NCI-H146 (cell line): ENCODE measurements at regions not wholly inside any gene's neighbourhood (a gene's known extent, or its start where the extent isn't known, plus 50 kb on each side); places are given as distances from the start of the nearest gene placed in this dataset.
A peak's percentile ranks its signal among the peaks of the same experiment; 100 is the strongest.
"Not testable (repeated sequence)": the region's sequence is repeated elsewhere in the genome, so short reads cannot be mapped to it uniquely, and the experiment has no call there.

Experiments
- DNase-seq: peaks from one replicate; lab custom pipeline; 2025; lab: John Stamatoyannopoulos, UW

DNA sequence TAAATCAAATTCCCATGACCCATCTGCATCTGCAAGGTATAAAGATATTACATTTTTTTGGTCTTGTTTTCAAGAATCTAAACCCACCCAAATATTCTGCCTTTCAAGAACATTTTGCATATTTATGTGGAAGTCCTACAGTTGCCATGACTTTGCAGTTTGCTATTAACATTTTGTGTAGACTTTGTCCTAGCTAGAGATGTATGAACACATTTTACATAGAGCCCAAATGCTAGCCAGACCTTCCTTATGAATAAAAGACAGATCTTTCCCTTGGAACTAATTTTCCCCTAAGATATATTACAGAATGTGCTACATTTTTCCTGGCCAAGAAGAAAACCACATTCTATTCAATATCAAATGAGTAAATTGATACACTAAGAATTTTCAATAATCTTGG, 772.5 kb downstream of the KCNA4 start:
- DNase-seq, result no peak

DNA sequence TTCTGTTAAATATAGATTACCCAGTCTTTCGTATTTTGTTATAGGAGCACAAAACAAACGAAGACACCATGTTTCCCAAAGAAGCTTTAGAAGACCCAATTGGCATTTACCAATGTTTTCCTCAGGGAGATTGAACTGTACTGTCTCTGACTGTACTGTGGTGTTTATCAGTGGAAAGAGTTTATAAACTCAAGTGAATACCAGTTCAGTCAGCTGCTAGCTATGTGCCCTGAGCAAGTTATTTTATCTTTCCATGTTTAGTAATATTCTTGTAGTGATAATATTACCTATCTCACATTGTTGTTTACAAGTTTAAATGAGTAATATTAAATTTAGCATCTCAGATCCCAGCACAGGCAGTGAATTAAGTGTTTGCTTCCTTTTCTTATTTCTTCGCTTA, 773.2 kb downstream of the KCNA4 start:
- no peak for DNase-seq

DNA sequence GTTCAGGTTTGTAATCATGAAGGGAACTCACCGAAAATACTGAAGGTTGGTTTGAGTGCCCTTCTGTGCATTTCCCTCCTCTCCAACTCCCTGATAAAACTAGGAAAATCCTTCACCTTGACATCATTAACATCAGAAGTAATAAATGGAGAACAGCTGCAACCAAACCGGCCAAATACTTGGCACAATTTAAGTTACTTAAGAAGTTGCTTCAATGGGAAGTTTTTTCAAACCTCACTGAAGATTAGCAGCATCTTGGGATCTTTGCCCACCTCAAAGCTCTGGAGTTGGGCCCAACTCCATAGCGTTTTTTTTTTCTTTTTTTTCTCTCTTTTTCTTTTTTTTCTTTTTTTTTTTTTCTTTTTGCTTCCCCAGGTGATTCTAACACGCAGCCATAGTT, 784.8 kb downstream of the KCNA4 start:
- no peak for DNase-seq

GRCh38 chr11:29231586-29231985, 785.2 kb downstream of the KCNA4 start:
- no peak for DNase-seq

- DNase-seq, result no peak
These were observed 789.0 kb downstream of the KCNA4 start for GRCh38 chr11:29227811-29228210.

- no peak for DNase-seq
These were observed 792.0 kb downstream of the KCNA4 start for GRCh38 chr11:29224739-29225384.

DNA sequence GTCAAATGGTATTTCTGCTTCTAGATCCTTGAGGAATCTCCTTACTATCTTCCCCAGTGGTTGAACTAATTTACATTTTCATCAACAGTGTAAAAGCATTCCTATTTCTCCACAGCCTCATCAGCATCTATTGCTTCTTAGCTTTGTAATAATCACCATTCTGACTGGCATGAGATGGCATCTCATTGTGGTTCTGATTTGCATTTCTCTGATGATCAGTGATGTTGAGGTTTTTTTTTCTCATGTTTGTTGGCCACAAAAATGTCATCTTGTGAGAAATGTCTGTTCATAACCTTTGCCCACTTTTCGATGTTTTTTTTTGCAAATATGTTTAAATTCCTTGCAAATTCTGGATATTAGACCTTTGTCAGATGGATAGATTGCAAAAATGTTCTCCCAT, 797.3 kb downstream of the KCNA4 start:
- DNase-seq, result not testable (repeated sequence)

- DNase-seq, result no peak
These were observed 798.9 kb downstream of the KCNA4 start for GRCh38 chr11:29217901-29218300.

DNA sequence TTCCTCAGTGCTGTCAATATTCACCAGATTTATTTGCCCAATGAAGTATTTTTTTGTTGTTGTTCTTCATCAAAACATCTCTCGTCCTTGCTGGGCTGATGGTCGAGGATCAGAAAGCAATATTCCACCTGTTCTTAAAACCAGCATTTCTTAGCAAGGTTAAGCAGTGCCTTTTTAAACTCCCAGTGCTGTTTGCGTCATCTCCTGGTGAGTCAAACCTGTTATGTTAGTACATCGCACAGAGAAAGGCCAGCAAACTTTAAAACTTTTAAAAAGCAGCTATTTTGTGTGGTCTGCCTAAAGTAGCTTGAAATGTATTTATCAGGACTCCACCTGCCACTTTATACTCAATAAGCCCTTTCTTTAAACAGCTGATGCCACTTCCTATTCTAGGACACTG, 802.0 kb downstream of the KCNA4 start:
- DNase-seq, result no peak

GRCh38 chr11:29211202-29211601, 805.6 kb downstream of the KCNA4 start:
- DNase-seq, result no peak

GRCh38 chr11:29210426-29210825, 806.4 kb downstream of the KCNA4 start:
- DNase-seq, result no peak

GRCh38 chr11:29208117-29208516, 808.7 kb downstream of the KCNA4 start:
- no peak for DNase-seq

GRCh38 chr11:29200791-29201562, 815.9 kb downstream of the KCNA4 start:
- DNase-seq, result peak; percentile 4

DNA sequence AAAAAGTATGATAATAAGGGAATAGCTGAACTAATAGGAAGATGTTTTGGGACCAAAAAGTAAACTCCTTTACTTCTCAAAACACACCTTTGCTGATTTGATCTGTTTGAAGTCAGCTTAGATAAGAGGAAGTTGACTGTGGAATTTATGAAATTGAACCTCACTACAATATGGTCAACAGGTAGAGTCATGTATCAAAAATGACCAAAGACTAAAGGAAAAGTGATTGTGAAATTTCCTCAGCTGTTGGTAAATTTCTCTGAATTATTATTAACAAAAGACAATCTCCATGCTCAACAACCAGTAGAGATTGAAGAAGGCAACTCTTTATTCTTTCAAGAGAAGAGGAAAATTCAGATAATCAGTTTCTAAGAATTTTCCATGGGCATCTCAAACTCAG, 826.5 kb downstream of the KCNA4 start:
- no peak for DNase-seq

GRCh38 chr11:29187215-29187614, 829.6 kb downstream of the KCNA4 start:
- DNase-seq, result no peak

- DNase-seq, result no peak
These were observed 831.6 kb downstream of the KCNA4 start for GRCh38 chr11:29184939-29185890.

DNA sequence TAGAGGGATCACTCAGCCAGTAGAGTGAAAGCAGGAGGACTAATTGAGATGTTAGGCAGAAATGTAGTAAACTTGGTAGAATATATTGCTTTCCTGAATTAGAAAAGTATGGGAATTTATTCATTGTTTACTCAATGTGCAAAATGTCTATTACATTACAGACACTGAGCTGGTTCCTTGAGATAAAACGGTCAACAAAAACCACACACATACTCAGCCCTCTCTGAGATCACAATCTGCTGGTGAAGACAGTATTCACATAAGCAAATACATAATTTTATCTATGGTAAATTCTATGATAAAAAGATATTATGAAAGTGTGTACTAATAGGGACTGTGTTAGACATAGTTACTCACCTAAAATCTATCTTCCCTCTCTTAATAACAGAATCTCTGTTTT, 833.5 kb downstream of the KCNA4 start:
- DNase-seq, result no peak

- no peak for DNase-seq
These were observed 843.2 kb downstream of the KCNA4 start for GRCh38 chr11:29173660-29174062.

DNA sequence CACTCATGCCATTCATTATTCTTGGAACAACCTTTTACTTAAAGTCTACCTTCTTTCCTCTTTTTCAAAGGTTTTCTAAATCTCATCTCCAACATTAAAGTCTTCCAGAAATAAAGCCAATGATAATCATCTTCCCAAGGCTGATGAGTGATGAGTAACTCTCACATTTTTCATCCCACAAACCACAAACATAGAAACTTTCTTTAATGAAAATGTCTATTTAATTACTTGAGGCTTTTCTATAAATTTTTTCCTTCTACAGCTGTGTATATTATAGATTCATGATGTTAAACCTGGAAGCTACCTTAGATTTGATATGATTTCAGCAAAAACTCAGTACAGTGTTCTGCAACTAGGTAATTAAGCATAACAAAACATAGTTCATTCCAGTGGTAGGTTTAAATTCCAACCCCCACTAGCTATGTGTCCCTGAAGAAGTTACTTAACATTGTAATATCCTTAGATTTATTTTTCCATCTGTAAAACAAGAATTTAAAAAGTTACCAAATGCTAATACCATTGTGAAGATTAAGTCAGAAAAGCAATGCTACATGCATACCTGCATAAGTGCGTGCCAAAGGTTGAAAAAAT, 845.4 kb downstream of the KCNA4 start:
- no peak for DNase-seq

GRCh38 chr11:29166306-29166705, 850.5 kb downstream of the KCNA4 start:
- no peak for DNase-seq

DNA sequence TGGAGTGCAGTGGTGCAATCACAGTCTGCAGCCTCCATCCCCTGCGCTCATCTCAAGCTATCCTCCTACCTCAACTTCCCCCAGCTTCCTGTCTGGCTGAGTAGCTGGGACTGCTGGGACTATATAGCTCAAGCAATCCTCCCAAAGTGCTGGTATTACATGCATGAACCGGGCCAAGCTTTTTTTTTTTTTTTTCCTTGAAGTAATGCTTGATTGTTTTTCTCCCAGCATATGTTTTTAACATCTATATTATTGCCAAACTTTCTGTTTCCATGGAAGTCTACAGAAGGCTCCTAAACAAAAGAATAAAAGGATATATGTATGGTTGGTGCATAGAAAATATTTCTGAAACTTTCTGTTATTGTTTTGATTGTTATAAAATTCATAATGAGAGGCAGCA, 853.6 kb downstream of the KCNA4 start:
- DNase-seq, result no peak

DNA sequence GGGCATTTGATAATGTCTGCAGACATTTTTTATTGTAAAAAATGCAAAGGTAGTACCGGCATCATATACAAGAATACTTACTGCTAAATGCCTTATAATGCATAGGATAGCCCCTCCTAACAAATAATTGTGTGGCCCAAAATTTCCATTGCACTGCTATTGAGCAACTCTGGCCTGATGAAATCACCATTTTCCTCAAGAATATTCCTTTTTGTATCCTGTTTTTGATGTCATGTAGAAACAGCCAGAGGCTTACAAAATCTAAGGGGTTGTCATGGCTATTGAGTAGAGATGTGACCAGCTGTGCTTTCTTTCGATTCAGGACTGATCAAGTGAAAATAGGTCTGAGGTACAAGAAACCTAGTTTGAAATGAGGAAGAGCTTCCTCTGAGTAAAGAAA, 854.3 kb downstream of the KCNA4 start:
- no peak for DNase-seq
